ENCODE measurements at regions not wholly inside any gene's neighbourhood (a gene's known extent, or its start where the extent isn't known, plus 50 kb on each side); places are given as distances from the start of the nearest gene placed in this dataset.

GRCh38 chr13:87084192-87084591 is 587.0 kb upstream of the SLITRK5 start:
- TF ChIP-seq CTCF (IDR thresholded peaks at IDR 0.05) (no peak), EZH2 (IDR thresholded peaks at IDR 0.05) (no peak)

Data from neural progenitor cell (in vitro differentiated cells).